ENCODE measurements at regions not wholly inside any gene's neighbourhood (a gene's known extent, or its start where the extent isn't known, plus 50 kb on each side); places are given as distances from the start of the nearest gene placed in this dataset.

DNA sequence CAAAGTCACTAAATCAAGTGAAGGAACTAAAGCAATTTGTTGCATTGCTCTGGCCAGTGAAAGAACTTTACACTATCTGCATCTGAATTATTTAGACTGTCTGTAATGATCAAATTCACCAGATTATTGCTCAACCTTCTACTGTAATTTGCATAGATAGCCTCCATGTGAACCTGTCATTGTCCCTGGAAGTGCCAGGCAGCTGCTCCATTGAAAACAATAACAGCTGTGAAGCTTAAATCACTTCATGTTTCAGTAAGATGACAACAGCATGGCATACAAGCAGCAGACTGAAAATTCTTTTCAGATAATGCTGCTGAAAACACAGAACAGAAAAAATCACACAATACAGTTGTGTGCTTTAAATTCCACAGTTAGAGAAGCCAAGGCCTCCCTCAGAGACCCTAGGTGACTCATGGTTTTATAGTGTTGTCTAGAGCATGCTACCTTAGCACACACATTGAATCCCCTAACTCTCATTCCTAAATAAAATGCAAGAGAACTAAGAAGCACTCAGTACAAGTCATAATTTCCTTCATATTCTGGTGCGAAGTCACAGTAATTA is 248.9 kb downstream of the TPBG start:
- TF ChIP-seq CTCF (IDR thresholded peaks at IDR 0.05) (no peak), POLR2AphosphoS5 (IDR thresholded peaks at IDR 0.05; ENCODE audit: low read depth, low read length) (no peak)
